Neural crest cell (in vitro differentiated cells): ENCODE measurements at regions not wholly inside any gene's neighbourhood (a gene's known extent, or its start where the extent isn't known, plus 50 kb on each side); places are given as distances from the start of the nearest gene placed in this dataset.
"Not testable (repeated sequence)": the region's sequence is repeated elsewhere in the genome, so short reads cannot be mapped to it uniquely, and the experiment has no call there.

ENCODE experiments used
- DNase-seq: peaks from one replicate; pipeline ENCODE4 v3.0.0; 2021; ENCODE audit warnings: low read depth, mixed read lengths, low spot score
- H3K27ac Mint-ChIP-seq: one replicate; pipeline ENCODE4 v1.8.0; 2021; ENCODE audit warnings: mild to moderate bottlenecking, mixed read lengths; ENCODE audit not compliant: unreplicated experiment
- H3K27me3 Mint-ChIP-seq: 2 replicates; pipeline ENCODE4 v1.8.0; 2021; ENCODE audit warnings: low read depth, mild to moderate bottlenecking, mixed read lengths
- H3K36me3 Mint-ChIP-seq: 2 replicates; pipeline ENCODE4 v1.8.0; 2021; ENCODE audit warnings: low read depth, mild to moderate bottlenecking, mixed read lengths
- H3K4me1 Mint-ChIP-seq: 2 replicates; pipeline ENCODE4 v1.8.0; 2021; ENCODE audit warnings: mixed read lengths
- H3K4me3 Mint-ChIP-seq: one replicate; pipeline ENCODE4 v1.8.0; 2021; ENCODE audit warnings: mild to moderate bottlenecking, mixed read lengths
- H3K9me3 Mint-ChIP-seq: 2 replicates; pipeline ENCODE4 v1.8.0; 2021; ENCODE audit warnings: mixed read lengths
- TF ChIP-seq, protein P1 (sequence below): fragments of 200-600 bp; sonication (generic); conservative IDR thresholded peaks from 2 replicates; pipeline ENCODE4 v1.5.0; 2021; ENCODE audit warnings: antibody characterized with exemption, mild to moderate bottlenecking

DNA sequence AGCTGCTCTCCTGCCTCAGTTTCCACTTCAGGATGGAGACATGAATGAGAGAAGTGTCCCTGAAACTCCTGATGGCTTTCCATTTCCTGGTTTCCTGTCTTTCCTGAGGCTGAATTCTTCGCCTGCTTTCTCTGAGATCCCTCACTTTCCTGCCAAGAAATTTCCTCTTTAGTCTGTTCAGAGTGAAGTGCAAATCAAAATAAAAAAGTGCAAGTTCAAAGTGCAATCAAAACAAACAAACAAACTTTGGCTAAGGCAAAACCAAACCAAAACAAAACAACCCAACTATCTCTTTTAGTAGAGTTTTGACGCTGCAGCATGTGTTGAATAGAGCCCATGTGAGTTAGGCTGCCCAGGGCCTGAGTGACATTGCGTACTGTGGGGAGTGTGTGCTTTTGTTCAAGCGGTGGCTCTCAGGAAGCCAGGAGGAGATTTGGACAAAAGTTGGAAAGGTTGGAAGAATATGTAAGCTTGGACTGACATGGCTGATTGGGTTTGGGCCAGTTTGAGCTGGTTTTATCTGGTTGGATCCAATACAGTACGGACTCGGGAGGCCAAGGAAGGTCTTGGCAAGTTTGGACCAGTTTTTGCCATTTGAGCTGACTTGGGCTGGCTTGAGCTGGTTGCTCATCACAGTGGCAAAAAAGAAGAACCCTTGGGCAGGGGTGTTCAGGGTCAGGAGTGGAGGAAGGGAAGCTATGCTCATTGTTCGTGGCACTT is 61.1 kb upstream of the TINAGL1 start:
- TF ChIP-seq, protein P1, sequence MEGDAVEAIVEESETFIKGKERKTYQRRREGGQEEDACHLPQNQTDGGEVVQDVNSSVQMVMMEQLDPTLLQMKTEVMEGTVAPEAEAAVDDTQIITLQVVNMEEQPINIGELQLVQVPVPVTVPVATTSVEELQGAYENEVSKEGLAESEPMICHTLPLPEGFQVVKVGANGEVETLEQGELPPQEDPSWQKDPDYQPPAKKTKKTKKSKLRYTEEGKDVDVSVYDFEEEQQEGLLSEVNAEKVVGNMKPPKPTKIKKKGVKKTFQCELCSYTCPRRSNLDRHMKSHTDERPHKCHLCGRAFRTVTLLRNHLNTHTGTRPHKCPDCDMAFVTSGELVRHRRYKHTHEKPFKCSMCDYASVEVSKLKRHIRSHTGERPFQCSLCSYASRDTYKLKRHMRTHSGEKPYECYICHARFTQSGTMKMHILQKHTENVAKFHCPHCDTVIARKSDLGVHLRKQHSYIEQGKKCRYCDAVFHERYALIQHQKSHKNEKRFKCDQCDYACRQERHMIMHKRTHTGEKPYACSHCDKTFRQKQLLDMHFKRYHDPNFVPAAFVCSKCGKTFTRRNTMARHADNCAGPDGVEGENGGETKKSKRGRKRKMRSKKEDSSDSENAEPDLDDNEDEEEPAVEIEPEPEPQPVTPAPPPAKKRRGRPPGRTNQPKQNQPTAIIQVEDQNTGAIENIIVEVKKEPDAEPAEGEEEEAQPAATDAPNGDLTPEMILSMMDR = no peak
- no peak for DNase-seq
- no peaks in the 10 kb centered on the region for H3K9me3 Mint-ChIP-seq
- no peak overlapping the region for H3K27ac Mint-ChIP-seq
- H3K4me1 Mint-ChIP-seq = peaks cover 3% of the 10 kb centered on the region
- no peaks in the 10 kb centered on the region for H3K27me3 Mint-ChIP-seq
- H3K36me3 Mint-ChIP-seq = no peaks in the 10 kb centered on the region
- no peak overlapping the region for H3K4me3 Mint-ChIP-seq

DNA sequence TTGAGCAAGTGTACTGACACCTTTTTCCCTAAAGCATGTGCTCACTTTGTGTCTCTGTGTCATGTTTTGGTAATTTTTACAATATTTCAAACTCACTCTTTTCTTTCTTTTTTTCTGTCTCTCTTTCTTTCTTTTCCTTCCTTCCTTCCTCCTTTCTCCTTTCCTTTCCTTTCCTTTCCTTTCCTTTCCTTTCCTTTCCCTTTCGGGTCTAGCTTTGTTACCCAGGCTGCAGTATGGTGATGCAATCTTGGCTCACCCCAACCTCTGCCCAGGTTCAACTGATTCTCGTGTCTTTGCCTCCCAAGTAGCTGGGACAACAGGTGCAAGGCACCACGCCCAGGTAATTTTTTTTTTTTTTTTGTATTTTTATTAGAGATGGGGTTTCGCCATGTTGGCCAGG is 60.4 kb upstream of the TINAGL1 start:
- no peak for DNase-seq
- Mint-ChIP-seq H3K27me3 (peaks cover 3% of the 10 kb centered on the region), H3K4me1 (peaks cover 3% of the 10 kb centered on the region), H3K27ac (no peak overlapping the region), H3K4me3 (no peak overlapping the region), H3K9me3 (no peaks in the 10 kb centered on the region), H3K36me3 (no peaks in the 10 kb centered on the region)
- TF ChIP-seq, protein P1 = no peak

DNA sequence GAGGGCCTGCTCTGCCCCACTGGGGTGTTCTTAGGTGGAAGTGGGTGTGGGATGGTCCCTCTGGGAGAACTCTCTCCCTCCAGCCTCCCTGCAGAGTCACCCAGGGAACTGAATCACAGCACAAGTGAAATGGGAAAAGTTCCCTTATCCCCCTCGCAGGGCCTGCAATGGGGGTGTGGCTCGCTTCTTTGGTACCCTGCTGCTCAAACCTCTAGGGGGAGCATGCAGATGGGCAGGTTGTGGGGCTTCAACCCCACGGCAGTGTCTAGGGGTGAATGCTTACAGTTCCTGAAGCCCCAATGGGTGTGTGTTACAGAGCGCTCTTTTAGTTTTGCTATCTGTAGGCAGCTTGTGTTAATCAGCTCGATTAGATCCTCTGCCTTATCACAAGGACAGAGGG is 59.0 kb upstream of the TINAGL1 start:
- H3K36me3 Mint-ChIP-seq = no peaks in the 10 kb centered on the region
- no peak for DNase-seq
- H3K27ac Mint-ChIP-seq = no peak overlapping the region
- H3K27me3 Mint-ChIP-seq = peaks cover 3% of the 10 kb centered on the region
- H3K4me3 Mint-ChIP-seq = no peak overlapping the region
- H3K4me1 Mint-ChIP-seq = peaks cover 3% of the 10 kb centered on the region
- TF ChIP-seq, protein P1 = no peak
- no peaks in the 10 kb centered on the region for H3K9me3 Mint-ChIP-seq

DNA sequence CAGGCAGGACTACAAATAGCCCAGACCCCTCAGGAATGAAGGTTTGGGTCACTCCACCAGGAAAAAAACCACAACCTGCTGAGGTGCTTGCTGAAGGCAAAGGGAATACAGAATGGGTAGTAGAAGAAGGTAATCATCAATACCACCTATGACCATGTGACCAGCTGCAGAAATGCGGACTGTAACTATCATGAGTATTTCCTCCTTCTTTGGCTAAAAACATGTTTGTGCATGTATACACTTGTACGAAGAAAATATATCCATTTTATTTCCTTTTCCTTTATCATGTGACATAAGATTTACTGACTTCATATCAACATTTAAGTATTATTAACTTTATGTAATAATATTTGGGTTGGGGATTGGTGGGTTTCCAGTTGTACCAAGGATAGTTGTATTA is 58.3 kb upstream of the TINAGL1 start:
- H3K4me1 Mint-ChIP-seq, H3K27ac Mint-ChIP-seq, H3K36me3 Mint-ChIP-seq, H3K4me3 Mint-ChIP-seq, H3K9me3 Mint-ChIP-seq, H3K27me3 Mint-ChIP-seq, DNase-seq: not testable (repeated sequence)

DNA sequence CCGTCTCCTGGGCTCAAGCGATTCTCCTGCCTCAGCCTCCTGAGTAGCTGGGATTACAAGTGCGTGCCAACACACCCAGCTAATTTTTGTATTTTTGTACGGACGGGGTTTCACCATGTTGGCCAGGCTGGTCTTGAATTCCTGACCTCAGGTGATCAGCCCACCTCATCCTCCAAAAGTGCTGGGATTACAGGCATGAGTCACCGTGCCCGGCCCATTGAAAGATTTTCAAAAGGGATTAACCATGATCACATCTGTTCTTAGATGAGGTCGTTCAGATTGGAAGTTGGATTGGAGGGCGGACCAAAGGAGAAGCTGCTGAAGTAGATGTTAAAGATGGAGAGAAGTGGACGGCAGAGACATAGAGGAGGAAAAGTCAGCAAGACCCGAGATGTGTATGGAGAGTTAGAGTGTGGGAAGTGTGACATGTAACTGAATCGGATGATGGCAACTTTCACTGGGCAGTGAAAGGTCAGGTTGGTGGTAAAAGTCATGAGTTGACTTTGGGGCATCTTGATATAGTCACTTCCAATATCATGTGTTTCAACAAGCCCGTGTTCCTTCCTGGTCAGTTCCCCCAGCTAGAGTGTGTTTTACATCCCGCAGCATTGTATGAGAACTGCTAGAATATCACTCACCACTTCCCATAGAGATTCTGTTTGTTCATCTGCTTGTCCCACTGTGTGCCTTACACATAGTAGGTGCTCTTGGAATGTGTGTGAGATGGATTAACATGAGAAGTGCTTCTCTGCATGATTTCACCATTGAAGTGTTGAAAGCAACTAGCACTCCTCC is 54.4 kb upstream of the TINAGL1 start:
- no peak overlapping the region for H3K4me3 Mint-ChIP-seq
- no peak overlapping the region for H3K27ac Mint-ChIP-seq
- H3K27me3 Mint-ChIP-seq = peaks cover 3% of the 10 kb centered on the region
- TF ChIP-seq, protein P1 = no peak
- H3K36me3 Mint-ChIP-seq = no peaks in the 10 kb centered on the region
- no peaks in the 10 kb centered on the region for H3K9me3 Mint-ChIP-seq
- H3K4me1 Mint-ChIP-seq = no peaks in the 10 kb centered on the region
- no peak for DNase-seq

DNA sequence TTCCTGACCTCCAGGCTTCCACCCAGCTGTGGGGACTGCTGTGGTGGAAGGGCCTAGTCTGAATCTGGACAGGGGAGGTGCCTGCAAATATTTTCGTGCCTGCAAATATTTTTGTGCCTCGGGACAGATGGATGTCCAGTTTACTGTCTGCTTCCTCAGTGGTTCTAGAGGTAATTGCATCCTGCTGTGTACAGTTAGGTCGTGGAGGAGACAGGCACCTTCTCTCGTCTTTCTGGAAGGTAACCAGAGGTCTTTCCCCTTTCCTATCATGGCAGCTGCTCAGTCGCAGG is 53.8 kb upstream of the TINAGL1 start:
- H3K4me3 Mint-ChIP-seq = no peak overlapping the region
- no peak overlapping the region for H3K27ac Mint-ChIP-seq
- no peaks in the 10 kb centered on the region for H3K4me1 Mint-ChIP-seq
- TF ChIP-seq, protein P1 = no peak
- no peaks in the 10 kb centered on the region for H3K36me3 Mint-ChIP-seq
- no peaks in the 10 kb centered on the region for H3K9me3 Mint-ChIP-seq
- peaks cover 3% of the 10 kb centered on the region for H3K27me3 Mint-ChIP-seq
- no peak for DNase-seq
